ENCODE measurements at regions not wholly inside any gene's neighbourhood (a gene's known extent, or its start where the extent isn't known, plus 50 kb on each side); places are given as distances from the start of the nearest gene placed in this dataset.

DNA sequence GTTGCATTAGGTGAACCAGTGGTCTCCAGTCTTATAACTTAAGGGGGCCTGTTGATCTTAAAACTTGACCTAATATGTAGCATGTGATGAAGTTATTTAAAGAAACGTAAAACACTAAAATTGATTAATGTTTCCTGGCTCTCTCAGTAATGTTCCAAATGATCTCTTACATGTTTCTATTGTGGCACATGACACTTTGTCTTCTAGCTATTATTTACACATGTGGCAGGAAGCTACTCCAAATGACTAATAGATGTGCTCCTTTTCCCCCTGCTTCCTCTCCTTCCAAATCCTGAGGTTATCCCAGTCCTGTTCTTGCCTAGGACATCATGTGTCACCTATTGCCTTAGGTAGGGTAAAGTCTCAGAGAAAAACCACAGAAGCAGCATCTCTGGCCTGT, 89.4 kb downstream of the FAS start:
- TF ChIP-seq, protein P1, sequence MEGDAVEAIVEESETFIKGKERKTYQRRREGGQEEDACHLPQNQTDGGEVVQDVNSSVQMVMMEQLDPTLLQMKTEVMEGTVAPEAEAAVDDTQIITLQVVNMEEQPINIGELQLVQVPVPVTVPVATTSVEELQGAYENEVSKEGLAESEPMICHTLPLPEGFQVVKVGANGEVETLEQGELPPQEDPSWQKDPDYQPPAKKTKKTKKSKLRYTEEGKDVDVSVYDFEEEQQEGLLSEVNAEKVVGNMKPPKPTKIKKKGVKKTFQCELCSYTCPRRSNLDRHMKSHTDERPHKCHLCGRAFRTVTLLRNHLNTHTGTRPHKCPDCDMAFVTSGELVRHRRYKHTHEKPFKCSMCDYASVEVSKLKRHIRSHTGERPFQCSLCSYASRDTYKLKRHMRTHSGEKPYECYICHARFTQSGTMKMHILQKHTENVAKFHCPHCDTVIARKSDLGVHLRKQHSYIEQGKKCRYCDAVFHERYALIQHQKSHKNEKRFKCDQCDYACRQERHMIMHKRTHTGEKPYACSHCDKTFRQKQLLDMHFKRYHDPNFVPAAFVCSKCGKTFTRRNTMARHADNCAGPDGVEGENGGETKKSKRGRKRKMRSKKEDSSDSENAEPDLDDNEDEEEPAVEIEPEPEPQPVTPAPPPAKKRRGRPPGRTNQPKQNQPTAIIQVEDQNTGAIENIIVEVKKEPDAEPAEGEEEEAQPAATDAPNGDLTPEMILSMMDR (IDR thresholded peaks at IDR 0.05; ENCODE audit: extremely low read depth in 1 of 2, insufficient read depth in 1 of 2, low read depth in 1 of 2, low read length in 2 of 2): no peak
- TF ChIP-seq POLR2A (IDR thresholded peaks at IDR 0.05; ENCODE audit: low read depth, low read length) (no peak), FOS (IDR thresholded peaks at IDR 0.05; ENCODE audit: borderline replicate concordance, insufficient read depth, low read length) (peak; percentile 37), EZH2 (IDR thresholded peaks at IDR 0.05; ENCODE audit: borderline replicate concordance, low read depth, low read length, severe bottlenecking) (no peak)
